ENCODE measurements at regions not wholly inside any gene's neighbourhood (a gene's known extent, or its start where the extent isn't known, plus 50 kb on each side); places are given as distances from the start of the nearest gene placed in this dataset.

- H3K4me1 ChIP-seq (ENCODE audit: control insufficient read depth, insufficient read depth, low read length) = no peaks in the 10 kb centered on the region
- intact Hi-C loops (cut with micrococcal nuclease; ENCODE audit: unreplicated experiment) = no loop called here
- TF ChIP-seq TCF7L2 (IDR thresholded peaks at IDR 0.05; ENCODE audit: low read depth, low read length) (no peak), CTCF (IDR thresholded peaks at IDR 0.05) (no peak), SIN3A (IDR thresholded peaks at IDR 0.05; ENCODE audit: borderline replicate concordance, insufficient read depth, low read depth, low read length) (no peak), POLR2AphosphoS5 (IDR thresholded peaks at IDR 0.05; ENCODE audit: low read depth, low read length) (no peak)
- TF ChIP-seq, protein P1, sequence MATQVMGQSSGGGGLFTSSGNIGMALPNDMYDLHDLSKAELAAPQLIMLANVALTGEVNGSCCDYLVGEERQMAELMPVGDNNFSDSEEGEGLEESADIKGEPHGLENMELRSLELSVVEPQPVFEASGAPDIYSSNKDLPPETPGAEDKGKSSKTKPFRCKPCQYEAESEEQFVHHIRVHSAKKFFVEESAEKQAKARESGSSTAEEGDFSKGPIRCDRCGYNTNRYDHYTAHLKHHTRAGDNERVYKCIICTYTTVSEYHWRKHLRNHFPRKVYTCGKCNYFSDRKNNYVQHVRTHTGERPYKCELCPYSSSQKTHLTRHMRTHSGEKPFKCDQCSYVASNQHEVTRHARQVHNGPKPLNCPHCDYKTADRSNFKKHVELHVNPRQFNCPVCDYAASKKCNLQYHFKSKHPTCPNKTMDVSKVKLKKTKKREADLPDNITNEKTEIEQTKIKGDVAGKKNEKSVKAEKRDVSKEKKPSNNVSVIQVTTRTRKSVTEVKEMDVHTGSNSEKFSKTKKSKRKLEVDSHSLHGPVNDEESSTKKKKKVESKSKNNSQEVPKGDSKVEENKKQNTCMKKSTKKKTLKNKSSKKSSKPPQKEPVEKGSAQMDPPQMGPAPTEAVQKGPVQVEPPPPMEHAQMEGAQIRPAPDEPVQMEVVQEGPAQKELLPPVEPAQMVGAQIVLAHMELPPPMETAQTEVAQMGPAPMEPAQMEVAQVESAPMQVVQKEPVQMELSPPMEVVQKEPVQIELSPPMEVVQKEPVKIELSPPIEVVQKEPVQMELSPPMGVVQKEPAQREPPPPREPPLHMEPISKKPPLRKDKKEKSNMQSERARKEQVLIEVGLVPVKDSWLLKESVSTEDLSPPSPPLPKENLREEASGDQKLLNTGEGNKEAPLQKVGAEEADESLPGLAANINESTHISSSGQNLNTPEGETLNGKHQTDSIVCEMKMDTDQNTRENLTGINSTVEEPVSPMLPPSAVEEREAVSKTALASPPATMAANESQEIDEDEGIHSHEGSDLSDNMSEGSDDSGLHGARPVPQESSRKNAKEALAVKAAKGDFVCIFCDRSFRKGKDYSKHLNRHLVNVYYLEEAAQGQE (IDR thresholded peaks at IDR 0.05; ENCODE audit: insufficient read depth in 1 of 2, low read depth in 2 of 2, low read length in 1 of 2) = no peak
- ATAC-seq (no peak), DNase-seq (ENCODE audit: low read depth, low spot score) (no peak)
- BruUV-seq (replicated peaks) = no TSS peak
- H3K36me3 ChIP-seq (ENCODE audit: control insufficient read depth, insufficient read depth, low read length) = no peaks in the 10 kb centered on the region
- H3K27ac ChIP-seq (ENCODE audit: low read length) = no peak overlapping the region
- no peak overlapping the region for H3K4me3 ChIP-seq (ENCODE audit: low read depth in 2 of 2, low read length in 2 of 2)
- POLR2A ChIA-PET = no interaction called here
- no peaks in the 10 kb centered on the region for H3K9me3 ChIP-seq (ENCODE audit: control insufficient read depth, insufficient read depth, low read depth, low read length)
- CTCF ChIA-PET = no interaction called here
- in situ Hi-C loops (cut with HindIII; ENCODE audit: low pct_unique_long_range_greater_than_20kb, low sequenced_read_pairs) = no loop called here
- H3K27me3 ChIP-seq (ENCODE audit: control insufficient read depth, insufficient read depth, low read length) = no peaks in the 10 kb centered on the region
Observed at GRCh38 chr1:79069828-79070227, 63.3 kb upstream of the ADGRL4 start.

- no peak for ATAC-seq
Observed at GRCh38 chr1:79059341-79059740, 52.8 kb upstream of the ADGRL4 start.

More at GRCh38 chr1:79059341-79059740, 52.8 kb upstream of the ADGRL4 start:
- Histone ChIP-seq H3K4me1 (ENCODE audit: control insufficient read depth, insufficient read depth, low read length) (no peaks in the 10 kb centered on the region), H3K9me3 (ENCODE audit: control insufficient read depth, insufficient read depth, low read depth, low read length) (peaks cover 6% of the 10 kb centered on the region; the same call in 1 of the 2 replicates), H3K4me3 (ENCODE audit: low read depth in 2 of 2, low read length in 2 of 2) (no peak overlapping the region), H3K36me3 (ENCODE audit: control insufficient read depth, insufficient read depth, low read length) (no peaks in the 10 kb centered on the region), H3K27ac (ENCODE audit: low read length) (no peak overlapping the region), H3K27me3 (ENCODE audit: control insufficient read depth, insufficient read depth, low read length) (no peaks in the 10 kb centered on the region)
- intact Hi-C loops (cut with micrococcal nuclease; ENCODE audit: unreplicated experiment) = no loop called here
- TF ChIP-seq, protein P1 (IDR thresholded peaks at IDR 0.05; ENCODE audit: insufficient read depth in 1 of 2, low read depth in 2 of 2, low read length in 1 of 2) = no peak
- TF ChIP-seq TCF7L2 (IDR thresholded peaks at IDR 0.05; ENCODE audit: low read depth, low read length) (no peak), SIN3A (IDR thresholded peaks at IDR 0.05; ENCODE audit: borderline replicate concordance, insufficient read depth, low read depth, low read length) (no peak), CTCF (IDR thresholded peaks at IDR 0.05) (no peak), POLR2AphosphoS5 (IDR thresholded peaks at IDR 0.05; ENCODE audit: low read depth, low read length) (no peak)
- POLR2A ChIA-PET = no interaction called here
- CTCF ChIA-PET = no interaction called here
- DNase-seq (ENCODE audit: low read depth, low spot score) = no peak
- in situ Hi-C loops (cut with HindIII; ENCODE audit: low pct_unique_long_range_greater_than_20kb, low sequenced_read_pairs) = no loop called here
- no TSS peak for BruUV-seq (replicated peaks)

Measured in Panc1 (cell line).